Psoas muscle (tissue), 7 donors: ENCODE measurements at regions not wholly inside any gene's neighbourhood (a gene's known extent, or its start where the extent isn't known, plus 50 kb on each side); places are given as distances from the start of the nearest gene placed in this dataset.

Experiments
- ATAC-seq, 4 donors: fragments of 200-7000 bp; cut with Tn5 transposase; one replicate each; pipeline ENCODE4 v1.9.1; 2020; ENCODE audit warnings: moderate library complexity in 3 of 4, mild to moderate bottlenecking in 2 of 4
- DNase-seq, 2 donors: peaks; one replicate each; pipeline ENCODE4 v3.0.0-alpha.2; 2020
- H3K27ac ChIP-seq: fragments of 200-600 bp; one replicate; pipeline ENCODE4 v1.8.0; 2022
- H3K27me3 ChIP-seq, 3 donors: fragments of 200-600 bp in 1 of 3; one replicate each; pipeline versions ENCODE4 v1.6.1 to v1.8.0; 2013 to 2022; ENCODE audit warnings: low read length in 2 of 3, mild to moderate bottlenecking in 2 of 3, moderate library complexity in 1 of 3; ENCODE audit not compliant: insufficient read depth in 3 of 3
- H3K36me3 ChIP-seq, 2 donors: fragments of 200-600 bp in 1 of 2; one replicate each; pipeline versions ENCODE4 v1.6.1 to v1.8.0; 2013 to 2022; ENCODE audit warnings: low read depth in 1 of 2, mild to moderate bottlenecking in 1 of 2, moderate library complexity in 1 of 2; ENCODE audit not compliant: insufficient read depth in 1 of 2
- H3K4me1 ChIP-seq: fragments of 200-600 bp; one replicate; pipeline ENCODE4 v1.8.0; 2022
- H3K4me3 ChIP-seq: fragments of 200-600 bp; one replicate; pipeline ENCODE4 v1.8.0; 2022; ENCODE audit warnings: mild to moderate bottlenecking
- H3K9me3 ChIP-seq: fragments of 200-600 bp; one replicate; pipeline ENCODE4 v1.8.0; 2022
- CTCF ChIP-seq: fragments of 200-600 bp; IDR thresholded peaks from one replicate; pipeline ENCODE4 v1.8.0; 2022; ENCODE audit warnings: antibody characterized with exemption
- WGBS, 3 donors: extraction: QIAGEN DNeasy Blood & Tissue Kit; methylation state at CpG; one replicate each; pipeline versions ENCODE4 v1.1.6 to v1.1.7; 2013; 5-methylcytosine and 5-hydroxymethylcytosine counted together
- intact Hi-C, 2 donors: fragments of 100-400 bp; cut with DNase I; formaldehyde crosslinking; loops; one replicate each; pipeline versions ENCODE4 v1.11.0 to v1.14.2; 2022
- donor health status: healthy with polysubstance abuse.
- donor health status: DM: no; HTN: no; CAD: no; lungs with moderate emphysema.
- donor health status: Bipolar disorder and iron deficiency.
- donor health status: healthy.
- donor health status: DM: yes; HTN: yes; CAD: no.
- donor health status: DM: no; HTN: no; CAD: no.
- donor health status: DM: yes; HTN: yes; CAD: no.

- H3K27me3 ChIP-seq = no peaks in the 10 kb centered on the region
- H3K36me3 ChIP-seq = no peaks in the 10 kb centered on the region
- H3K4me3 ChIP-seq = no peak overlapping the region
- no peak for TF ChIP-seq CTCF
- ATAC-seq = no peak
- H3K27ac ChIP-seq = no peak overlapping the region
- WGBS, 3 donors = 52 to 62% (median 55%) methylated on average over 6 of the region's 6 CpGs
- intact Hi-C loops = no loop called here
- no peak for DNase-seq
- no peaks in the 10 kb centered on the region for H3K9me3 ChIP-seq
- no peaks in the 10 kb centered on the region for H3K4me1 ChIP-seq
Observed at GRCh38 chr2:6423944-6424343, 441.8 kb downstream of the CMPK2 start.

DNA sequence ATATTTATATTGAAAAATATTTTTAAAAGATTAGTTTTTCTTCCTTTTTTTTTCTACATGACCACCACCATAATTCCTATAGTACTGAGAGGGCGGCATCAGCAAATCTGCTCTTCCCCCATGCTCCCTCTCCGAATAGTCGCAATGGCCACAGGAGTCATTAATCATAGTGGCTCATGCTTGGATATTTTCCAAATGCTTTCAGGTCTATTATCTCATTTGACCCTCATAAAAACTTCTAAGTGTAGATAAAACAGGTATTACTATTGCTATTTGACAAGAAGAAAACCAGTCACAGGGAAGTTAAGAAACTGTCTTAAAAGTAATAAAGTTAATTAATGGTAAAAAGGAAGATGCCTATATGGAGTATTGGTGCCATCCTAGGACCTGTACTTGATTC lies 440.7 kb downstream of the CMPK2 start:
- H3K4me3 ChIP-seq = no peak overlapping the region
- H3K27me3 ChIP-seq = no peaks in the 10 kb centered on the region
- H3K27ac ChIP-seq = no peak overlapping the region
- ATAC-seq = no peak
- DNase-seq = no peak
- TF ChIP-seq CTCF = no peak
- H3K9me3 ChIP-seq = no peaks in the 10 kb centered on the region
- no peaks in the 10 kb centered on the region for H3K4me1 ChIP-seq
- 74 to 96% (median 91%) methylated on average over 3 of the region's 3 CpGs for WGBS, 3 donors
- no peaks in the 10 kb centered on the region for H3K36me3 ChIP-seq
- intact Hi-C loops = no loop called here

DNA sequence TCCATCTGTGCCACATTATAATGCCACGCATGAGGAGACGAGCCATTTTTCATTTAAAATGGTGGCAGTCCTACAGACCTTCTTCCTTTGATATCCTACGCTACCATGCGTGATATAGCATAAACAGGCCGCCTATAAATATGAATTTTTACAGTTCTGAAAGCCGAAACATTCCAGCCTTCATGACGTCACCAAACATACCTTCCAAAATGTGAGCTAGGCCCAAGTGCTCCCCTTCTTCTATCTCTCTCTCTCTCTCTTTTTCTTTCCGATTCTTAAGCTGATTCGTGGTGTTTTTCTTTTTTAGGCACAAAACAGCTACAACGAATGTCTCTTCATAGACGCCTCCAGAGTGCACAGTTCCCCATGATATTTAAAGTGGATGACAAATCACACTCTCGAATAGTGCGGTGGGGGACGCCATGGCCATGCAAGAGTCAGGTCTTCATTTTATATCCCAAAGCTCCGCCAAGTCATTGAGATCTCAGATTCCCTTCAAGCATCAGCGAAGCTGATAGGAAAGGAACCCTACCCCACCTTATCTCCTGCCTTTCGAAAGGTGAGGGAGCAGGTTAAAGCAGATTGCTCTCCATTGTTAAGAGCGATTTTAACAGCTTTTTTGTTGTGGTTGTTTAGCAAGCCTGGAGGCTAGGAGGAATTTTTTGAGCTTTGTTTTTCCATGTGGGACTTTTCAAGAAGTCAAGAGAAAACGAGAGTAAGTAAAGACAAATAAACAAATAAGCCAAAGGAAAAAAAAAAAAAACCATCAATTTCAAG lies 436.3 kb downstream of the CMPK2 start:
- H3K27ac ChIP-seq = no peak overlapping the region
- H3K9me3 ChIP-seq = no peaks in the 10 kb centered on the region
- no peaks in the 10 kb centered on the region for H3K27me3 ChIP-seq
- no peak for TF ChIP-seq CTCF
- no peaks in the 10 kb centered on the region for H3K36me3 ChIP-seq
- WGBS, 3 donors = 74 to 77% (median 76%) methylated on average over 19 of the region's 19 CpGs
- intact Hi-C loops = no loop called here
- H3K4me3 ChIP-seq = no peak overlapping the region
- ATAC-seq (no peak), DNase-seq (no peak)
- no peaks in the 10 kb centered on the region for H3K4me1 ChIP-seq

DNA sequence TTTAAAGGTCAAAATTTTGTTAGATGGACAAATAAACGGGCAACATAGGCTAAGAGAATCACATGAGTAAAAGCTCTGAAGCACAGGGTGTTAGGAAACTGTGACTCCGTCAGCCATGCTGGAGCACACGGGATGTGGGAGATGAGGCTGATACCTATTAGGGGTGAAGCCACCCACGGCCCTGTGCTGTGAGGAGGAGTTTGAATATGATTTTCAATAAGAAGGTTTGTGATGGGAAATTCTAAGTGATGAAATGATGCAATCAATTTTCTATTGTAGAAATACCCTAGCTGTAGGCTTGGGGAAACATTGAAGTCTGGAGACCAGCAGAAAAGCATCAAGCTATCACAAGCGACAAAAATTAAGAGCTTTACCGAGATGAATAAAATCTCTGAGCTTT lies 431.3 kb downstream of the CMPK2 start:
- H3K27me3 ChIP-seq = no peaks in the 10 kb centered on the region
- no peaks in the 10 kb centered on the region for H3K9me3 ChIP-seq
- H3K4me3 ChIP-seq = no peak overlapping the region
- WGBS, 3 donors = 87 to 91% (median 88%) methylated on average over 6 of the region's 6 CpGs
- TF ChIP-seq CTCF = no peak
- DNase-seq (no peak), ATAC-seq (no peak)
- H3K4me1 ChIP-seq = no peaks in the 10 kb centered on the region
- H3K36me3 ChIP-seq = no peaks in the 10 kb centered on the region
- intact Hi-C loops = no loop called here
- H3K27ac ChIP-seq = no peak overlapping the region

- Histone ChIP-seq H3K4me1 (no peaks in the 10 kb centered on the region), H3K9me3 (no peaks in the 10 kb centered on the region), H3K4me3 (no peak overlapping the region), H3K36me3 (no peaks in the 10 kb centered on the region), H3K27ac (no peak overlapping the region), H3K27me3 (no peaks in the 10 kb centered on the region)
- intact Hi-C loops = no loop called here
- WGBS, 3 donors = 93 to 97% (median 96%) methylated on average over 2 of the region's 2 CpGs
- DNase-seq (no peak), ATAC-seq (no peak)
- TF ChIP-seq CTCF = no peak
Observed at GRCh38 chr2:6441800-6442199, 423.9 kb downstream of the CMPK2 start.
